GM19238 (cell line): ENCODE measurements at regions not wholly inside any gene's neighbourhood (a gene's known extent, or its start where the extent isn't known, plus 50 kb on each side); places are given as distances from the start of the nearest gene placed in this dataset.

ENCODE experiments used
- DNase-seq: peaks from one replicate; pipeline ENCODE4 v3.0.0; 2011; ENCODE audit warnings: low spot score; ENCODE audit not compliant: insufficient read length

GRCh38 chr1:58430421-58431275, 115.9 kb downstream of the OMA1 start:
- DNase-seq, result no peak

- DNase-seq, result no peak
Observed at GRCh38 chr1:58426918-58427317, 119.6 kb downstream of the OMA1 start.

GRCh38 chr1:58422436-58422835, 124.1 kb downstream of the OMA1 start:
- DNase-seq, result no peak

- no peak for DNase-seq
Observed at GRCh38 chr1:58418283-58419228, 128.0 kb downstream of the OMA1 start.

GRCh38 chr1:58412071-58412580, 134.4 kb downstream of the OMA1 start:
- DNase-seq, result no peak

GRCh38 chr1:58409890-58410289, 136.6 kb downstream of the OMA1 start:
- DNase-seq, result no peak

GRCh38 chr1:58409336-58409735, 137.2 kb downstream of the OMA1 start:
- no peak for DNase-seq

GRCh38 chr1:58406301-58407071, 140.0 kb downstream of the OMA1 start:
- no peak for DNase-seq

GRCh38 chr1:58405660-58406059, 140.9 kb downstream of the OMA1 start:
- DNase-seq, result no peak

GRCh38 chr1:58403894-58404293, 142.6 kb downstream of the OMA1 start:
- no peak for DNase-seq

GRCh38 chr1:58402444-58402843, 144.1 kb downstream of the OMA1 start:
- no peak for DNase-seq

GRCh38 chr1:58401991-58402390, 144.5 kb downstream of the OMA1 start:
- DNase-seq, result no peak

- DNase-seq, result no peak
Observed at GRCh38 chr1:58399176-58399575, 147.3 kb downstream of the OMA1 start.

- no peak for DNase-seq
Observed at GRCh38 chr1:58398714-58399113, 147.8 kb downstream of the OMA1 start.

GRCh38 chr1:58397187-58397820, 149.2 kb downstream of the OMA1 start:
- DNase-seq, result no peak

- DNase-seq, result no peak
Observed at GRCh38 chr1:58396150-58396549, 150.4 kb downstream of the OMA1 start.

- DNase-seq, result no peak
Observed at GRCh38 chr1:58395355-58395754, 151.2 kb downstream of the OMA1 start.

- DNase-seq, result peak; percentile 3
Observed at GRCh38 chr1:58392083-58392482, 154.4 kb downstream of the OMA1 start.

GRCh38 chr1:58391514-58391913, 155.0 kb downstream of the OMA1 start:
- DNase-seq, result no peak

GRCh38 chr1:58391056-58391455, 155.5 kb downstream of the OMA1 start:
- DNase-seq, result no peak

GRCh38 chr1:58390091-58390490, 156.4 kb downstream of the OMA1 start:
- no peak for DNase-seq
